Ascending aorta (tissue), 2 donors: ENCODE measurements at regions not wholly inside any gene's neighbourhood (a gene's known extent, or its start where the extent isn't known, plus 50 kb on each side); places are given as distances from the start of the nearest gene placed in this dataset.

ENCODE experiments used
- DNase-seq, 2 donors: peaks; one replicate each; pipeline ENCODE4 v3.0.0-alpha.2; 2019; ENCODE audit warnings: low spot score in 2 of 2
- H3K27ac ChIP-seq, 2 donors: fragments of 200-600 bp; sonication (generic); one replicate each; pipeline ENCODE4 v1.5.1; 2016 to 2017; ENCODE audit warnings: mild to moderate bottlenecking in 1 of 2
- H3K27me3 ChIP-seq: fragments of 200-600 bp; sonication (generic); one replicate; pipeline ENCODE4 v1.5.1; 2017
- H3K36me3 ChIP-seq, 2 donors: fragments of 200-600 bp; sonication (generic); one replicate each; pipeline ENCODE4 v1.5.1; 2016
- H3K4me1 ChIP-seq, 2 donors: fragments of 200-600 bp; sonication (generic); one replicate each; pipeline ENCODE4 v1.5.1; 2016 to 2017; ENCODE audit warnings: mild to moderate bottlenecking in 1 of 2
- H3K4me3 ChIP-seq, 2 donors: fragments of 200-600 bp; sonication (generic); one replicate each; pipeline ENCODE4 v1.5.1; 2016 to 2017; ENCODE audit warnings: mild to moderate bottlenecking in 1 of 2
- H3K9me3 ChIP-seq, 2 donors: fragments of 200-600 bp; sonication (generic); one replicate each; pipeline ENCODE4 v1.5.1; 2016
- intact Hi-C: fragments of 100-400 bp; cut with DNase I; formaldehyde crosslinking; loops from one replicate; pipeline ENCODE4 v1.15.1; 2023
- TF ChIP-seq, protein P1 (sequence below), 3 experiments: fragments of 200-600 bp in 2 of 3; fragments of 450-650 bp in 1 of 3; sonication (generic) in 2 of 3; IDR thresholded peaks; one replicate each; pipeline ENCODE4 v1.5.1; 2016 to 2019; ENCODE audit warnings: antibody characterized with exemption in 3 of 3, mild to moderate bottlenecking in 1 of 3, moderate library complexity in 1 of 3

DNA sequence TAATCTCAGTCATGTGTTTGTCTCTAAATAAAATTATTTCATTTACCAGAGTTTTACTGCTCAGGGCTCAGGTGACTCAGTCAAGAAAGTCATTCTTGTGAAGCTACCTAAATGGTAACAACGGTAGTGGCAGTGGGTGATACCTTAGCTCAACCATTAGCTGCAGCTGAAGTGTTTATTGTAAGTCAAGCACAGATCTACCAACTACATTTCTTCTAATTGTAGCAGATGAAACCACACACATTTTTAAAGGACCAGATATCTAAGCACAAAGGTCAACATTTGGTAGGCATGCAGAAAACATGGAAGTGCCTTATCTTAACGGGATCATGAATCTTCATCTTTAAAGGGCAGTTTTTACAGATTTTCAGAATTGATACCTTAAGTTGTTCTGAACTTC, 79.1 kb downstream of the FAT4 start:
- H3K36me3 ChIP-seq, result no peaks in the 10 kb centered on the region
- H3K4me1 ChIP-seq, result peaks cover 6 to 28% of the 10 kb centered on the region in 2 donors
- no peak overlapping the region for H3K4me3 ChIP-seq
- TF ChIP-seq, protein P1, sequence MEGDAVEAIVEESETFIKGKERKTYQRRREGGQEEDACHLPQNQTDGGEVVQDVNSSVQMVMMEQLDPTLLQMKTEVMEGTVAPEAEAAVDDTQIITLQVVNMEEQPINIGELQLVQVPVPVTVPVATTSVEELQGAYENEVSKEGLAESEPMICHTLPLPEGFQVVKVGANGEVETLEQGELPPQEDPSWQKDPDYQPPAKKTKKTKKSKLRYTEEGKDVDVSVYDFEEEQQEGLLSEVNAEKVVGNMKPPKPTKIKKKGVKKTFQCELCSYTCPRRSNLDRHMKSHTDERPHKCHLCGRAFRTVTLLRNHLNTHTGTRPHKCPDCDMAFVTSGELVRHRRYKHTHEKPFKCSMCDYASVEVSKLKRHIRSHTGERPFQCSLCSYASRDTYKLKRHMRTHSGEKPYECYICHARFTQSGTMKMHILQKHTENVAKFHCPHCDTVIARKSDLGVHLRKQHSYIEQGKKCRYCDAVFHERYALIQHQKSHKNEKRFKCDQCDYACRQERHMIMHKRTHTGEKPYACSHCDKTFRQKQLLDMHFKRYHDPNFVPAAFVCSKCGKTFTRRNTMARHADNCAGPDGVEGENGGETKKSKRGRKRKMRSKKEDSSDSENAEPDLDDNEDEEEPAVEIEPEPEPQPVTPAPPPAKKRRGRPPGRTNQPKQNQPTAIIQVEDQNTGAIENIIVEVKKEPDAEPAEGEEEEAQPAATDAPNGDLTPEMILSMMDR (IDR thresholded peaks at IDR 0.05), result no peak
- H3K27ac ChIP-seq, result peak overlapping the region; percentile 50 to 91
- no peak for DNase-seq
- H3K27me3 ChIP-seq, result no peaks in the 10 kb centered on the region
- no peaks in the 10 kb centered on the region for H3K9me3 ChIP-seq
- intact Hi-C loops, result no loop called here

DNA sequence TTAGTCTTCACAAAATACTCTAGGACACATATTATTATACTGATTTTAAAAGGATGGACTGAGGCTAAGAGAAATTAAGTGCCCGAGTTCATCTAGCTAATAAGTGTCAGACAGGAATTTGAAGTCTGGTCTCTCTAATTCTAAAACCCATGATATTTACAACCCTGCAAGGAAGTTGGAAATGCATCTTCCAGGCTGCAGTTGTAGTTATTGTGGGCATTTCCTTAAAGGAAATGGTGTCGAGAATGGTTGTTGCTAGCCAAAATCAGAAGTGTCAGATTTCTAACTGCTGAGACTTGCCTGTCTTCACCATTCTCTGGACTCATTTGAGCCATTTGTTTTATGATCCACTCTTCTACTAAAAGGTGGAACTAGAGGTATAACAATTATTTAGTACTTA, 82.5 kb downstream of the FAT4 start:
- Histone ChIP-seq H3K4me3 (no peak overlapping the region), H3K9me3 (no peaks in the 10 kb centered on the region), H3K4me1 (peaks cover 0 to 27% of the 10 kb centered on the region in 2 donors), H3K27me3 (no peaks in the 10 kb centered on the region), H3K27ac (no peak overlapping the region), H3K36me3 (no peaks in the 10 kb centered on the region)
- intact Hi-C loops, result no loop called here
- TF ChIP-seq, protein P1 (IDR thresholded peaks at IDR 0.05), result no peak
- DNase-seq, result no peak

DNA sequence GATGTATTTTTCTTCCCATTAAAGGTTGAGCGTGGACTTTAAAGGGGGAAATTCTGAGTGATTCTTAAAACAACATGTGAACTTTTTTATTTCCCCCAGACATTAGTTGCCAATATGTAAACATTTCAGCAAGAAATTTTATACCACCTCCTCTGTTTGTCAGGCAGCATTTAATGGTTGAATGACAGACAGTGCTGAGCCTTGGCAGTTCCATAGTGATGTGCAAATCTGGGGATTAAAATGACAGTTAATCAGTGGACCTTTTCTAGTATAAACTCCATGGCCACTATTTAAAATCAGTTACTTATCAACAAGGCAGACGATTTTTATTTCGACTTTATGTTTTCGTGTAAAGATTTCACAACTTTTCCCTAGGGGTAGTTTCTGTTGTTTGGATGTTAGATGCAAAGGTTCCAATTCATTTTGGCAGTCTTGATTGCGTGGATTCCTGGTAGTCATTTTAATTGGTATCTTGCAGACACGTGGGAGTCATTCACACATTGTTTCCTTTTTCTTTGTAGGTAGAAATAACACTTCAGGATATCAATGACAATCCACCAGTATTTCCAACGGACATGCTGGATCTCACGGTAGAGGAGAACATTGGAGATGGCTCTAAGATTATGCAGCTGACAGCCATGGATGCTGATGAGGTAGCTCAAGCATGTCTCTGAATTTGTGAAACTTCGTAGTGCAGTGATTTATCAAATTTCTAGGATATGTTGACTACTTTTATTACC, 83.7 kb downstream of the FAT4 start:
- H3K4me1 ChIP-seq, result peaks cover 0 to 21% of the 10 kb centered on the region in 2 donors
- no peak for DNase-seq
- TF ChIP-seq, protein P1 (IDR thresholded peaks at IDR 0.05), result no peak
- no peaks in the 10 kb centered on the region for H3K27me3 ChIP-seq
- intact Hi-C loops, result no loop called here
- H3K36me3 ChIP-seq, result no peaks in the 10 kb centered on the region
- no peak overlapping the region for H3K4me3 ChIP-seq
- H3K27ac ChIP-seq, result peak overlapping the region in 1 of 2 donors; percentile 6
- H3K9me3 ChIP-seq, result no peaks in the 10 kb centered on the region

DNA sequence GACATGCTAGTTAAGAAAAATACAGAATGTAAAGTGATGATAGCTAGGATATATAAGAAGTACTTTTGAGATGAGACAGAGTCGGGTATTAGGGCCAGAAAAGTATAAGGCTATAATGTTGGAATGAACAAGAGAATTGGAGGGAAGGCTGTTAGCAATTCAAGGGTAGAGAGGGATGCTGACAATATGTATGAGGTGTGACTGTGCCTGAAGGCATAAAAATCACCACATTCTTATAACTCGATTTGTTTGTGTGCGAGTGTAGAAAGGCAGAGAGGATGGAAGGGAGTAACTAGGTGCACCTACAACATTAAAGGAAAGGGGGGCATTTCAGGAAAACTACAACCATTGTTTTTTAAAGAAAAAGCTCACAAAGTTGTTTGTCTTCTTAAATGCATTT, 86.0 kb downstream of the FAT4 start:
- Histone ChIP-seq H3K4me3 (no peak overlapping the region), H3K4me1 (peaks cover 0 to 10% of the 10 kb centered on the region in 2 donors), H3K27ac (no peak overlapping the region), H3K9me3 (no peaks in the 10 kb centered on the region), H3K27me3 (no peaks in the 10 kb centered on the region), H3K36me3 (no peaks in the 10 kb centered on the region)
- no peak for DNase-seq
- TF ChIP-seq, protein P1 (IDR thresholded peaks at IDR 0.05), result no peak
- intact Hi-C loops, result no loop called here

DNA sequence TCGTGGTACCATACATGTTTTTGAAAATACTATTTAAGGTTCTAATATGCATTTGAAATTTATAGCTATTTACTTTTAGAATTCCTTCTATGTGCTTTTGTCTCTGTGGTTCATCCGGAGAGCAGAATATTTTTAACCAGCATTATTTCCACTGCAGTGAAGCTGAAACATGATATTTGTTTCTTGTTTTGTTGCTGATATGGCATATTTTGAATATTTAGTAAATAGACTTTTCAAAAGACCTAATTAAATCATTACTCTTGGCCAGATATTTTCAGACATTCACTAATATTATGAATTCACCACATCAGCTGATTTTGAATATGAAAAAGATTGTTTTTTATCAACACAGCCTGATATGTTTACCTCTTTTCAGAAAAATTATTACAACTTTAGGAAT, 87.0 kb downstream of the FAT4 start:
- TF ChIP-seq, protein P1 (IDR thresholded peaks at IDR 0.05), result no peak
- Histone ChIP-seq H3K27ac (no peak overlapping the region), H3K36me3 (no peaks in the 10 kb centered on the region), H3K9me3 (no peaks in the 10 kb centered on the region), H3K4me3 (no peak overlapping the region), H3K27me3 (no peaks in the 10 kb centered on the region), H3K4me1 (peaks cover 0 to 10% of the 10 kb centered on the region in 2 donors)
- no peak for DNase-seq
- intact Hi-C loops, result no loop called here
